ENCODE measurements at regions not wholly inside any gene's neighbourhood (a gene's known extent, or its start where the extent isn't known, plus 50 kb on each side); places are given as distances from the start of the nearest gene placed in this dataset.

GRCh38 chr12:93956551-93956950 lies 191.8 kb upstream of the PLXNC1 start:
- no peak for DNase-seq
- no peak for TF ChIP-seq CTCF (IDR thresholded peaks at IDR 0.05)
- Histone ChIP-seq H3K9me3 (no peaks in the 10 kb centered on the region), H3K36me3 (no peaks in the 10 kb centered on the region), H3K4me1 (no peaks in the 10 kb centered on the region), H3K4me3 (no peak overlapping the region), H3K27ac (no peak overlapping the region), H3K27me3 (no peaks in the 10 kb centered on the region)
- intact Hi-C loops (cut with DNase I), result no loop called here
- no peak for ATAC-seq

- DNase-seq, result no peak
- intact Hi-C loops (cut with DNase I), result no loop called here
- no peak overlapping the region for H3K27ac ChIP-seq
- no peak for TF ChIP-seq CTCF (IDR thresholded peaks at IDR 0.05)
- H3K36me3 ChIP-seq, result no peaks in the 10 kb centered on the region
- H3K4me1 ChIP-seq, result no peaks in the 10 kb centered on the region
- H3K9me3 ChIP-seq, result no peaks in the 10 kb centered on the region
- ATAC-seq, result no peak
- H3K4me3 ChIP-seq, result no peak overlapping the region
- no peaks in the 10 kb centered on the region for H3K27me3 ChIP-seq
Measured at GRCh38 chr12:93957168-93957567, 191.2 kb upstream of the PLXNC1 start.

- intact Hi-C loops (cut with DNase I), result no loop called here
- Histone ChIP-seq H3K27me3 (no peaks in the 10 kb centered on the region), H3K4me1 (no peaks in the 10 kb centered on the region)
Measured at GRCh38 chr12:93957870-93958269, 190.5 kb upstream of the PLXNC1 start.

GRCh38 chr12:93959657-93960056 lies 188.7 kb upstream of the PLXNC1 start:
- Histone ChIP-seq H3K9me3 (no peaks in the 10 kb centered on the region), H3K4me3 (no peak overlapping the region), H3K27me3 (no peaks in the 10 kb centered on the region), H3K4me1 (no peaks in the 10 kb centered on the region), H3K36me3 (no peaks in the 10 kb centered on the region), H3K27ac (no peak overlapping the region)
- intact Hi-C loops (cut with DNase I), result no loop called here
- ATAC-seq (no peak), DNase-seq (no peak)
- TF ChIP-seq CTCF (IDR thresholded peaks at IDR 0.05), result no peak

More at GRCh38 chr12:93957870-93958269, 190.5 kb upstream of the PLXNC1 start:
- H3K27ac ChIP-seq, result no peak overlapping the region
- no peak for ATAC-seq
- no peak overlapping the region for H3K4me3 ChIP-seq
- H3K9me3 ChIP-seq, result no peaks in the 10 kb centered on the region
- DNase-seq, result no peak
- no peak for TF ChIP-seq CTCF (IDR thresholded peaks at IDR 0.05)
- H3K36me3 ChIP-seq, result no peaks in the 10 kb centered on the region

GRCh38 chr12:93960521-93960920 lies 187.9 kb upstream of the PLXNC1 start:
- no peak for TF ChIP-seq CTCF (IDR thresholded peaks at IDR 0.05)
- Histone ChIP-seq H3K27me3 (no peaks in the 10 kb centered on the region), H3K4me1 (no peaks in the 10 kb centered on the region), H3K36me3 (no peaks in the 10 kb centered on the region), H3K27ac (no peak overlapping the region), H3K9me3 (no peaks in the 10 kb centered on the region), H3K4me3 (no peak overlapping the region)
- DNase-seq (no peak), ATAC-seq (no peak)
- intact Hi-C loops (cut with DNase I), result no loop called here

GRCh38 chr12:93962336-93962735 lies 186.0 kb upstream of the PLXNC1 start:
- ATAC-seq (no peak), DNase-seq (no peak)
- H3K36me3 ChIP-seq, result no peaks in the 10 kb centered on the region
- no peaks in the 10 kb centered on the region for H3K4me1 ChIP-seq
- TF ChIP-seq CTCF (IDR thresholded peaks at IDR 0.05), result no peak
- intact Hi-C loops (cut with DNase I), result no loop called here
- no peaks in the 10 kb centered on the region for H3K9me3 ChIP-seq
- H3K4me3 ChIP-seq, result no peak overlapping the region
- H3K27ac ChIP-seq, result no peak overlapping the region
- no peaks in the 10 kb centered on the region for H3K27me3 ChIP-seq

Data from upper lobe of right lung (tissue), 1 donor.